Femur (tissue), 1 donor: ENCODE measurements at regions not wholly inside any gene's neighbourhood (a gene's known extent, or its start where the extent isn't known, plus 50 kb on each side); places are given as distances from the start of the nearest gene placed in this dataset.
"Not testable (repeated sequence)": the region's sequence is repeated elsewhere in the genome, so short reads cannot be mapped to it uniquely, and the experiment has no call there.

ENCODE experiments used
- DNase-seq: peaks from one replicate; pipeline ENCODE4 v3.0.0-alpha.2; 2017

DNA sequence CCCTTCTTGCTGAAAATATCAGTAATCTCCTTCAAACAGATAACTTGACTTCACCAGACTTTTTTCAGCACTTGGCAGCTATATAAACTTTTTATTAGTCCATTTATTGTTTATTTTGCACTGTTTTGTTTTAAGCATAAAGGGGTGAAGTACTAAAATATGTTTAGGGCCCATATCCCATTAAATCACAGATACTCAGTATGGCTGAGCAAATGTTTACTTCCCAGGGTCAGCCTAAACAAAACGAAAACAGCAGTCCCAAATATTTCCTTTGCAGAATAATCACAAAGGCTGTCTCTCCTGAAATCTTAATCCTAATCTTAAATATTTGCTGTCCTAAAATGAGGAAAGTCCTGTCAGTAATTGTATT is 649.6 kb downstream of the TNS3 start:
- DNase-seq, result no peak

- DNase-seq, result no peak
Measured at GRCh38 chr7:46930366-46930765, 651.5 kb downstream of the TNS3 start.

DNA sequence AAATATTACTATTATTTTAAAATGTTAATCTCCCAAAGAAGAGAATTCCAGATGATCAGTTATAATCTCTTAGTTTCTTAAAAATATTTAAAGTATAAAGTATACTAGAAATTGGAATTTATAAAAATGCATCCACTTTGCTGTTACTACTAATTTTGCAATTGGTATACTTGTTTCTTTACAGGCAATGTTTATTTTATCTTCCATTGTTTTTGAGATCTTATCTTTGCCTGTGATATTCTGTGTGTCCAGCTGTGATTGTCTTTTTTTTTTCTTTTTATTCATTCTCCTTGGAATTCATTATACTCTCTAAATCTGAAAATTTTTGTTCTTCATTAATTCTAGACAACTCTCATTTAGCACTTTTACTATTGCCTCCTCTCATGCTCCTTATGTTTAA is 652.6 kb downstream of the TNS3 start:
- DNase-seq, result no peak

DNA sequence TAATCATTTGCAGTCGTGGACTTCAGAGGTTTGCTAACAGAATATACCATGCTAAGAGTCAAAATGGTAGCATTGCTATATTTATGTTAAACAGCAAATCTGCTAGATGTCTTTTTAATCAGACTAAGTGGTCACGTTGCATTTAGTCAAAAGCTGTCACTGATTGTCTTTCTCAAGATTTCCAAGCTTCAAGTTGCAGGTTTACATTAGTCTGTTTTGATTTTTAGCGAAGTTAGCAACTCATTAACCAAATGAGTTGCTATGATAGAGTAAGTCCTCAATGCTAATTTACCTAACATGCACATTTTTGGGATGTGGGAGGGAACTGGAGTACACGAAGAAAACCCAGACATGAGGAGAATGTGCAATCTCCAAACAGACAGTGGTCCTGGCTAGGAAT is 653.2 kb downstream of the TNS3 start:
- DNase-seq, result no peak

DNA sequence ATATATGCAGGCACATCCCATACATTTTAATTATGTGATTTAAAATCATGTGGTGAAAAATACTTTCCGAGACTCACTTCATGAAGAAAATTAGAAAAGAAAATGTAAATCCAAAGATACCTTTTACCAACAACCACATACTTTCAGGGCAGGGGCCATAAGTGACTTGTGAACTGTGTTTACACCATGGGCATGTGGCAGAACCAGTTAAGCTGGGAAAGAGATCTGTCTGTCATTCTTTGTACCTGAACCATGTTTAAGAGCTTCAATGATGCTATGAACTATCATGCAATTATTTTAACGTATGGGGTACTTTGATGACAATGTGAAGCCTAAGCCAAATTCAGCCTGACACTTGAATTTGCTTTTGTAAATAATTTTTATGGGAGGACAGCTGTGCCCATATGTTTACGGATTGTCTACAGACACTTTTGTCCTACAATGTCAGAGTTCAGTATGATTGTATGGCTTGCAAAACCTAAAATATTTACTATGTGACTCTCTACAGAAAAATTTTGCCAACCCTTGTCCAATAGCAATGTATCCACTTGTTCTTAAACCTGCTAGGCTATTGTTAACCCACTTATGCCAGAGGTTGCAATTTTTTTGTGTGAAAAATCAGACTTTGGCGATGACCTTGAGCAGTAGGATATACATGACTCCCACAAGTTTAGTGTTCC is 654.6 kb downstream of the TNS3 start:
- no peak for DNase-seq

DNA sequence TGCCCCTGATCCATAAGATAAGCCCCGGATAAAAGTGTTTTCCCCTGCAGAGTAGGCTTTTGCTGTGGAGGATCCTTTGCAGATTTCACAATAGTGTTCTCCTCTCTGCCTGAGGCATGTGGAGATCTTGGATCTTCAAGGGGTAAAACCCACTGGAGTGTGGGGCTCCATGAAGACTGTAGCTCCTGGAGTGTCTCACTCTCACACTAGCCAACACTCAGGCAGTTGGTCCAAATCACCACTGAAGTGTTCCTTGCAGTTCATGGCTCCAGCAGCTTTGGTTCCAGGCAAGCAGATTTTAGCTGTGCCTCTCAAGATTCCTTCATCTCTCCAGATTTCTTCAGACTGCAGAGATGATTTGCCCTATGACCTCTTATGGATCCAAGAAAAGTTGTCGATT is 665.3 kb downstream of the TNS3 start:
- DNase-seq, result no peak

DNA sequence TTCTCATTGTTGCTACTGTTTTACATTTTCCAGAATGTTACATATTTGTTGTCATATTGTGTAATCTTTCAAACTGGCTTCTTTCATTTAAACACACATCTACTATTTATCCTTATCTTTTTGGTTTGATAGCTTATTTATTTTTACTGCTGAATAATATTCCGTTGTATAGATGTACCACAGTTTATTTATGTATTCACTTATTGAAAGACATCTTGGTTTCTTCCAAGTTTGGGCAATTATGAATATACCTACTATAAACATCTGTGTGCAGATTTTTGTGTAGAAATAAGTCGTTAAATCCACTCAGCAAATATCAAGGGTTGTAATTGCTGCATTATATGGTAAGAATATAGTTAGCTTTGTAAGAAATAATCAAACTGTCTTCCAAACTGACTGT is 669.2 kb downstream of the TNS3 start:
- no peak for DNase-seq

- no peak for DNase-seq
Measured at GRCh38 chr7:46909601-46910051, 672.3 kb downstream of the TNS3 start.

- DNase-seq, result no peak
Measured at GRCh38 chr7:46908770-46909169, 673.1 kb downstream of the TNS3 start.

DNA sequence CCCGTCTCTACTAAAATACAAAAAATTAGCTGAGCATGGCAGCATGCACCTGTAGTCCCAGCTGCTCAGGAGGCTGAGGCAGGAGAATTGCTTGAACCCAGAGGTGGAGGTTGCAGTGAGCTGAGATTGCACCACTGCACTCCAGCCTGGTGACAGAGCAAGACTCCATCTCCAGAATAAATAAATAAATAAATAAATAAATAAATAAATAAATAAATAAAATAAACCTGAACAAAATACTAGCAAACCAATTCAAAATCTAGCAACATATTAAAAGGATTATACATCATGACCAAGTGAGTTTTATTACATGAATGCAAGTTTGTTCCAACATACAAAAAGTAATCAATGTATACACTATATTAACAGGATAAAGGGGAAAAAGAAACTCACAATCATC is 677.4 kb downstream of the TNS3 start:
- not testable (repeated sequence) for DNase-seq

DNA sequence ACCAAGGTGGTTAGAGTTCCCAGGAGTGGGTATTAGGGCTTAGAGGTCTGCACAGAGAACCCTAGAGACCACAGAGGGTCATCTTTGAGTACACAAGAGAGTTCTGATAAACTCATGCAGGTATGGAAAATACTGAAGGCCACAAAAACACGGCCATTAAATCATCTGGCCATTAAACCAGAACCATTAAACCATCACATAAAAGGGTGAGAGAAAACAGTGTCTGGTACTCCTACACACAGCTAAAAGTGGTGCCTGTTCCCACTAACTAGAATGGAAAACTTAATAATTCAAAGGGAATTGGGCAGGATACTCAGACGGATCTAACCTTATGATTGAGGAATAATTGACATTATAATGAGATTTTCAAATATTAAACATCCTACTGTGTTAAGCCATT is 679.4 kb downstream of the TNS3 start:
- no peak for DNase-seq

GRCh38 chr7:46900312-46901263 is 681.3 kb downstream of the TNS3 start:
- DNase-seq, result no peak

DNA sequence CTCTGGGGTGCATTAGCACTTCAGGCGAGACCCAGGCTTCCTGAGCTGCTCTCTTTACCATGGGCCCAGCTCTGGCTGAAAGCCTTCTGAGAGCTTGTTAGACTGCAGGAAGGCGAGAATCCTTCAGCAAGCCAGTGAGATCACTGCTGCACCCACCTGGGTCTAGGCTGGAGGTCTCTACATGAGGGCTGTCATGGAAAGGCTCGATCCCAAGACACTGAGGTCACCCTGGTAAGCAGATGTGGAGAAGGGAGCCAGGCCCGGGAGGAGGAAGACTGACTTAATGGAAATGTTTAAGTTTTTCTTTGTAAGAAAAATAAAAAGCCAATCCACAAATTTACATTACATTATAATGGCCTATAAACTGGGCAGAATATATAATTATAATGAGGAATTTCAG is 684.5 kb downstream of the TNS3 start:
- no peak for DNase-seq

DNA sequence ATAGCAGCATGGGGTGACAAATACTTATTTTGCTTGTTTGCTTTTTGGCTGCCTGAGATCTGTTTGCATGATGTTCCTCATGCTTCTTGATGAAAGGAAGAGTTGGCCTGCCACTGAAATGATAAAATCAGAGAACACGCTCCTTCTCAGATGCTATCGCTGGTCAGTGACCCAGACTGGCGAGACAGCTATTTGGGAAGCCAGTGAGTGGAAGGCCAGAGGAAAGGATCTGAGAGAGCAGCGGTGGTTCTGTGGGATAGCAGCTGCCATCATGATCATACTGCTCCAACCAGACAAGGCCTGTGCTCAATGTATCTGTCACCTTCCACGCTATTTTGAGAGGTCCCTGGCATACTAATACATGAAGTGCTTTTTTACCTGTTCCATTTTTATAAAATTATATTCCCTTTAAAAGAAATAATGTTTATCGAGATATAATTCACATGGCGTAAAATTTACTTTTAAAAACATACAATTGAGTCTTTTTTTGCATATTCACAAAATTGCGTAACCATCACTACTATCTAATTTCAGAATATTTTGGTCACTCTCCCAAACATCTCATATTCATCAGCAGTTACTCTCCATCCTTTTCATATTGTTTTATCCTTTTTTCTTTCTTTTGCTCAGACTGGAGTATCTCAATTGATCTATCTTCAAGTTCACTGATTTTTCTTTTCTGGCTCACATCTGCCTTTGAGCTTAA is 695.1 kb downstream of the TNS3 start:
- DNase-seq, result no peak

DNA sequence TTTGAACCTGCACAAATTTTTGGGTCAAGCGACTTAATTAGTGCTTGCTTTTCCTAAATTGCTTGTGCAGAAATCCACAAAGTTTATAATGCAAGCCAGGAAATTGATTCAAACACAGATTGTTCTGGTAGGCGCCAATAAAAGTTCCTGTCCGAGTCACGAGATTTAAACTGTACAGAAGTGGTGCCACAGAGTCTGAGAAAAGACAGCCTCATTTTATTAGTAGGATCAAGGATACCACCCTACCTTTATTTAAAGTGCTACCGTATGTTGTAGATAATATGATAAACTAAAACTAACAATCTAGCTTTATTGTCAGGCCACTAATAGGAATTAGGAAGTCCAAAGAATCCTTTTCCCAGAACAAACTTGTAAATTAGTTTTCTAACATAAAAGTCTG is 696.7 kb downstream of the TNS3 start:
- DNase-seq, result no peak

DNA sequence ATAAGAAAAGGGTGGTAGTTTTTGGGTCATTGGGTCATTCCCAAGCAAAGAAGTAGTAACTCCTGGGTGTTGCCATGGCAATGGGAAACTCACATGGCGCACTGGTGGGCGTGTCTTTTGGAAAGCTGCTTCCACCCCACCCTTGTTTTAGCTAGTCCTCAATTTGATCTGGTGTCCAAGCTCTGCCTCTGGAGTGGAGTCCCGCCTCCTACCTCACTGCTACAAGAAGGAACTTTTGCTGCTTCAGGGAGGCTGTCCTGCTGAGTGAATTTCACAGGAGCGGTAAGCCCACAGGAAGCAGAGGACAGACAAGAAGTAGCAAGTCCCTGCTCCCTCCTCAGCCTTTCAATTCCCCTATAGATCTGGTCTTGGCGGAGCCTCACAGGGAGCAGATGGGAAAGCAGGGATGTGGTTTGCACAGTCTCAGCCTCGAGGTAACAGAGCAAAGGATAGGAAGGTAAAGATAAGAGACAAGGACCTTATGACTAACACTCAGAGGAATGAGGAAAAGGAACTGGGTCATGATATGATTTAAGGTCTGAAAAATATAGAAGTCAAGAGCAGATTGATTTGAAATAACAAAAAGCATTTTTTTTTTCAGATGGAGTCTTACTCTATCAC is 700.3 kb downstream of the TNS3 start:
- DNase-seq, result no peak

- DNase-seq, result no peak
Measured at GRCh38 chr7:46880508-46881196, 701.3 kb downstream of the TNS3 start.

DNA sequence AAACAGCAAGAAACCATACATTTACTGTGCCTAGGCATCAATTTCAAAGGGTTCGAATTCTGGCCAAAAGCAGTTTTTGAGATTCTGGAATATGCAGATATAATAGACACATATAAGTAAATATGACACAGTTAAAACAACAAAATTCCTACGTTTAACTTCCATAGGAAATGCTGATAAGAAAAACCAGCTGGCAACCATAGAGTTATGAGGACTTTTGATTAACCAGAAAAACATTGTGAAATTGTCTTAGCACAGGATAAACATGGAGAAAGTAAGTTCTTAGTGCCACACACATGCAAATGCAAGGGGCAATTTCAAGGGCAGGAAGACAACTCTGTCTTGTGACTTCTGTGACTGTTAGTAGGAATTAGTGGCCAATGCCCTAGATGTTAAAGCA is 702.1 kb downstream of the TNS3 start:
- no peak for DNase-seq

DNA sequence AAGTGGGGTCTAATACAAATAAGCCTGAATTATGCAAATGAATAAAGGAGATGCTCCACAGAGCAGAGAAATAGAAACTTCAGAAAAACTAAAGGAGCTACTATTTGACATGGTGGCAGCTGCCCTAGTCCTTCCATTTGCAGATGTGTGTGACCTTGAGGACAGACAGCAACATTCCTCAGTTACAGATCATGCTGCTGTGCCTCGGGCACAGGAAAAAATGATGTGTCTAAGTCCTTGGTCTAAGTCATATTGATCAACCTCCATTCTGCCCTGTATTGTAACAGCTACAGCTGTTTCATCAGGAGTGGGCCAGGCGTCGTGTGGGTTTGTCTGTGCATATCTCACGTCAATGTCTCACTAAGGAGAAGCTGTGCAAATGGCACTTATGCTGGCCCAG is 710.4 kb downstream of the TNS3 start:
- DNase-seq, result no peak

DNA sequence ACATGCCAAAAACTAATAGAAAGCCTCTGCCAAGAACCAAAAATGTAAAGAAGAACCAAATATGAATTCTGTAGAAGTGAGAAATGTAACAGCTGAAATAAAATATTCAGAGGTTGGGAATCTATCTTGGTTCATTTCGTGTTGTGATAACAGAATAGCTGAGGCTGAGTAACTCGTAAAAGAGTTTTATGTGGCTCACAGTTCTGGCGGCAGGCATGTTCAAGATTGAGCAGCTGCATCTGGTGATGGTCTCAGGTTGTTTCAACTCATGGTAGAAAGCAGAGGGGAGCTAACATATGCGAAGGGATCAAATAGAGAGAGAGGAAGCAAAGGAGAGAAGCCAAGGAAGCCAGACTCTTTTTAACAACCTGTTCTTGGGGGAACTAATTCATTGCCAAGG is 717.2 kb downstream of the TNS3 start:
- DNase-seq, result no peak

GRCh38 chr7:46859963-46860475 is 721.9 kb downstream of the TNS3 start:
- DNase-seq, result peak; percentile 42

GRCh38 chr7:46855851-46856250 is 726.1 kb downstream of the TNS3 start:
- no peak for DNase-seq
